RCC 7860 (cell line): ENCODE measurements at regions not wholly inside any gene's neighbourhood (a gene's known extent, or its start where the extent isn't known, plus 50 kb on each side); places are given as distances from the start of the nearest gene placed in this dataset.
"Not testable (repeated sequence)": the region's sequence is repeated elsewhere in the genome, so short reads cannot be mapped to it uniquely, and the experiment has no call there.

Experiments
- DNase-seq: peaks from one replicate; pipeline ENCODE4 v3.0.0-alpha.2; 2015; ENCODE audit warnings: low spot score
- FAIRE-seq: peaks from 2 replicates; lab custom pipeline; 2012; peaks lifted over from hg19 to GRCh38; lab: Jason Lieb, UNC

- no peak for DNase-seq
- no peak for FAIRE-seq
These were observed 490.0 kb upstream of the TBL1XR1 start for GRCh38 chr3:177687291-177687690.

- no peak for DNase-seq
- no peak for FAIRE-seq
These were observed 490.9 kb upstream of the TBL1XR1 start for GRCh38 chr3:177688152-177688551.

- no peak for DNase-seq
These were observed 491.8 kb upstream of the TBL1XR1 start for GRCh38 chr3:177689077-177689476.

GRCh38 chr3:177689869-177690268, 492.6 kb upstream of the TBL1XR1 start:
- DNase-seq (no peak), FAIRE-seq (no peak)

More at GRCh38 chr3:177689077-177689476, 491.8 kb upstream of the TBL1XR1 start:
- FAIRE-seq = no peak

- DNase-seq (no peak), FAIRE-seq (no peak)
These were observed 493.0 kb upstream of the TBL1XR1 start for GRCh38 chr3:177690306-177690705.

GRCh38 chr3:177692304-177692975, 495.2 kb upstream of the TBL1XR1 start:
- DNase-seq (no peak), FAIRE-seq (no peak)

GRCh38 chr3:177693616-177694264, 496.5 kb upstream of the TBL1XR1 start:
- FAIRE-seq = no peak
- DNase-seq = no peak

DNA sequence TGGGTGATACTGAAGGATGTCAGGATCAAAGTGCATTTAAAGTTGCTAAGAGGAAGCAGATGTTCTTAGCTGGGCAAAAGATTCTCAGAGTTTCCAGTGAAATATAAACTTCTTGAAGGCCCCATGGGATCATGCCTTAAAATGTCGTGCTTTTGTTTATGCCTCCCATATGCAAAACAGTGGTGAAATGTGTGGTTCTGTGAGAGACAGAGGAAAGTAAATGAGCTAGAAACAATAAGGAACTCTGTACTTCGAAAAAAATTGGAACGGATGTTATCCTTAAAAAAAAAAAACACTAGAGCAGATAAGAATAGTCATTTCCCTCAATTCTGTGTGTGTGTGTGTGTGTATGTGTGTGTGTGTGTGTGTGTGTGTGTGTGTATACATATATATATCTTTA, 497.0 kb upstream of the TBL1XR1 start:
- DNase-seq = no peak
- no peak for FAIRE-seq

DNA sequence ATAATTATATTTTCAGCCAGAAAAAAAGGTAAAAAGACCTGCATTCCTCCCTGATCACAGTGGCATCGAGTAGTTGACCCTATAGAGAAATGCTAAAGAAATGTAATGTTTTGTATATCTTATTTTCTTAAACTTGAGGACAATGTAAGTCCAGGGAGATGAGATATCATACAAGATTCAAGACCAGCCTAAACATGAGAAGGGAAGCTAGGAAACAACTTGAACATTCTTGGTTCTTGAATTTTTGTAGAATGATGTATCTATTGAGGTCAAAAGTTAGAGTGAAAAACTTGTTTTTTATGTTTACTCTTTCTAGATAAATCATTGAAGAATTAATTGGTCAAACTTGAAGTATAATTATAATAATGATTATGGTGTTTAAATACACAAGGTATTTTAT, 497.7 kb upstream of the TBL1XR1 start:
- DNase-seq (no peak), FAIRE-seq (no peak)

- DNase-seq = no peak
These were observed 502.8 kb upstream of the TBL1XR1 start for GRCh38 chr3:177700117-177700516.

GRCh38 chr3:177703788-177704187, 506.5 kb upstream of the TBL1XR1 start:
- peak; percentile 17 for DNase-seq
- no peak for FAIRE-seq

More at GRCh38 chr3:177700117-177700516, 502.8 kb upstream of the TBL1XR1 start:
- no peak for FAIRE-seq

DNA sequence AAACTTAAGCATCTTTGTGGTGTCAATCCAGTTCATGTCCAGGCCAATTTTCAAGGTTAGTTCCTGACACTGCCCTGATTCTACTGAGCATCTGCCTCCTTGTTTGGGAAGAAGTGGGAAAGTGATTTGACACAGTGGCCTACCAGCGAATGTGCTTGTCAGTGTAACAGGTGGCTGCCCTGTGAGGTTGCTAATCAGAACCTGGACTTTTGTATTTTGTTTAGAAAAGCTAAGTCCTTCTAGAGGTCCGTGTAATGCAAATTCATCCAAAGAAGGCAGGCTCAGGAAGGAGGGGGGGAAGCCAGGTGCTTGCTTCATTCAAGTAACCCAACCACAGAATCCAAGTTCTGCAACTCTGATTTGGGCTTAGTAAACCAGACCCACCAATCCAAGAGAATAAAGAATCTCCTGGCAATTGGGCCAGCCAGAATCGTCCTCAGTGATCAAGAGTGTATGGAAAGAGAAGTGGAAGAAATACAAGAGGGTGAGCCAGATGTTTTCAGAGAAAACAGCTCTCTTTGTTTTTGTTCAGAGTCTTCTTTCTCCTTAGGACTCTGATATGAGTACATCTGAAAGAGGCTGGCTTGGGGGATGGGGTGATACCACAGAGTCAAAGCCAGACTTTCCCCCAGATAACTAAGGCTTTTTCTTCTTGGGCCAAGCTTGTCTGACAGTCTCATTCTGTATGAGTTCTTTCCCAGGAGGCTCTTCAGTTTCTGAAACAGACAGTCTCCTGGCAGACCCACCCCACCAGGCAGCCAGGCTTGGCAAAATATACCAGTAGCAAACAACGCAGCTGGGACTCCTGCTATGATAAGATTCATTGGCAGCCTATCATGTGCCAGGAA, 508.9 kb upstream of the TBL1XR1 start:
- FAIRE-seq = no peak

DNA sequence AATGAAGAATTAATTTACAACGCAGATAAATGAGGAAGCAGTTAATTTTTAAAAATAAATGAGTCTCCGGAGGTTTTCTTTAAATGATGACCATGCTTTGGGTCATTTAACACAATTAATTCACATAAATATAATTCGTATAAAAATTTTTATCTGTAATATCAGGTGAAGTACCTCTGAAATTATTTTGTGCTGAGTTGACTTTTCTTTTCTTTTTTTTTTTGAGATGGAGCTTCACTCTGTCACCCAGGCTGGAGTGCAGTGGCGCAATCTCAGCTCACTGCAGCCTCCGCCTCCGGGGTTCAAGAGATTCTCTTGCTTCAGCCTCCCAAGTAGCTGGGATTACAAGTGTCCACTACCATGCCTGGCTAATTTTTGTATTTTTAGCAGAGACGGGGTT, 512.2 kb upstream of the TBL1XR1 start:
- not testable (repeated sequence) for FAIRE-seq

More for the DNA sequence above, 508.9 kb upstream of the TBL1XR1 start:
- DNase-seq = no peak

DNA sequence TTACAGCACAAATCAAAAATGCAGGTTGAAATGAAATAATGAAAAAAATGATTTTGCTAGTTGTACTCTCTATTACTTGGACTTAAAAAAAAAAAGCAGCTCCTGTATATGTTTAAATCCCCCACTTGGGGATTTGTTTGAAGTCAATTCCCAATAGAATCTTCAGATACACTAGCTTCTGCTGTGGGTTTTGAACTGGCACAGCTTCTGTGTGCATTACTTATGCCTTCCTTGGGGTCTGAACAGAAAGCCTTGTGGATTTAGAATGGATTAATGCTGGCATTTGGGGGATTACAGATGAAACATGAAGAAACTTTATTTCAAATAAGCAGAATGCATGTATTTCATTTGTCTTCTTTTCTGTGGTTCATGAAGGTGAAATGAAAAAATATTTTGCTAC, 513.2 kb upstream of the TBL1XR1 start:
- DNase-seq = no peak
- FAIRE-seq = no peak

More for the DNA sequence above, 512.2 kb upstream of the TBL1XR1 start:
- not testable (repeated sequence) for DNase-seq

GRCh38 chr3:177711637-177712036, 514.4 kb upstream of the TBL1XR1 start:
- FAIRE-seq (no peak), DNase-seq (no peak)

DNA sequence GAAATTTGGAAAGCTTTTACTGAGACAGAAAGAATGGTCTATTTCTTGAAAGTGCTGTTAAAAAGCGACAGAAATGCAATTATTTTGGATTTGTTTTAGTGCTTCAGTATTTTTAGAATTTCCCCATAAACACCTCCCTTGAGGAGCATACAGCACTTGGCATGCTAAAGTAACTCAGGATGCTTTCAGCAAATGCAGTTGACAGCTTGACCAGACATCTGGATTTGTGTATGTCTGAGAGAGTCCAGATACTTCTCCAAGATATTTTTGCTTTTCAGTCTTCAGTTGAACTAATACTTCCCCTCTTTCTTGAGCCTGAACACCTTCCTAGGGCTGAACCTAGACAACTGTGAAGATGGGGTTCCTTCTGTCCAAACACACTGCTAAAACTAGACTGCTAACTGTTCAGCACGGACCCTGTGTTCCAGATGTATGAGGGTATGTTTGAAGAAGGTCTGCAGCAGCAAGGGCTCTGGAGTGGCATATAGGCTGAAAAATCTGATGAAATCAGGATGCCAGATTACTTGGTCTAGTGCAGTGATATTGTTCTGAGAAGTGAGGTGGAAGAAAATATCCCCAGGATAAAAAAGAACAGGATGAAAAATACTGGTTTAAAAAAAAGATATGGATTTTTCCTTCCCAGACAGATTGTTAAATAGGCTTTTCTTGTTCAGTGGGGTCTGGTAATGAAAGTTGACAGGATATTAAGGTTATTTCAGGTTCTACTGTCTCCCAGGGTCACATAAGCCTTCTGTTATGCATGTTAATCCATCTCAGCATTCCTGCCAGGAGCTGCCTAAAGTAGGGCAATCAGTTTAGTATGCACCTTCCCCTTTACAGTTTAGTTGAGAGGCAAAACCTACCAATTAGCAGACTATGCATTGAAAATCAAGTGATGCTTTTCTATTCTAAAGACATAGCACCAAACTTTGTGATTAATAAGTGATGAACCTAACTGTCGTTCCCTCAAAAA, 516.9 kb upstream of the TBL1XR1 start:
- DNase-seq (no peak), FAIRE-seq (no peak)

- DNase-seq (no peak), FAIRE-seq (no peak)
These were observed 517.7 kb upstream of the TBL1XR1 start for GRCh38 chr3:177714945-177715344.

DNA sequence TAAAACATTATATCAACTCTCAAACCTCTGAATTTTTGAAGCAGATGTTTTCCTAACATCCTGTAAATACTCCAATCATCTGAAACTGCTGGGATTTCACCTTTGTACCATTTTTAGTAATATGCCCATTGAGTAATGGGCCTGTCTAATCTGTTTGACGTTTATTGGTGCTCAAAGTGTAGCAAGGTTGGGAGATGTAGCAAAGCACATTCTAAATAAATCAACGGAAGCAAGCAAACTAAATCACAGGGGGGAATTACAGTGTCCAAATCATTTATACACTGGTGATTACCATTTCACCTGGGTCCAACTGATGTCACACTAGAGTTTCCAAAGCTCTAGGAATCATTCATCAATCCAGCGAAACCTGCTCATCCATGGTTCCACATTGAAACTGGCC, 518.7 kb upstream of the TBL1XR1 start:
- no peak for DNase-seq
- FAIRE-seq = no peak

DNA sequence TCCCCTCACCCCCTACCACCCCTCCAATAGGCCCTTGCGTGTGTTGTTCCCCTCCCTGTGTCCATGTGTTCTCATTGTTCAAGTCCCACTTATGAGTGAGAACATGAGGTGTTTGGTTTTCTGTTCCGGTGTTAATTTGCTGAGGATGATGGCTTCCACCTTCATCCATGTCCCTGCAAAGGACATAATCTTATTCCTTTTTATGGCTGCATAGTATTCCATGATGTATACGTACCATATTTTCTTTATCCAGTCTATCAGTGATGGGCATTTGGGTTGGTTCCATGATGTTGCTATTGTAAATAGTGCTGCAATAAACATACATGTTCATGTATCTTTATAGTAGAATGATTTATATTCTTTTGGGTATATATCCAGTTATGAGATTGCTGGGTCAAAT, 523.6 kb upstream of the TBL1XR1 start:
- not testable (repeated sequence) for FAIRE-seq, DNase-seq
